Epithelial cell of proximal tubule (primary cell): ENCODE measurements at regions not wholly inside any gene's neighbourhood (a gene's known extent, or its start where the extent isn't known, plus 50 kb on each side); places are given as distances from the start of the nearest gene placed in this dataset.

Experiments
- DNase-seq: peaks from one replicate; pipeline ENCODE4 v3.0.0-alpha.2; 2011; ENCODE audit warnings: low read depth
- H3K4me3 ChIP-seq: 2 replicates; pipeline ENCODE4 v1.5.1; 2011; ENCODE audit warnings: low read depth, mild to moderate bottlenecking, low read length
- TF ChIP-seq, protein P1 (sequence below): conservative IDR thresholded peaks from 2 replicates; pipeline ENCODE4 v1.5.1; 2012; ENCODE audit warnings: low read depth, mild to moderate bottlenecking, low read length

DNA sequence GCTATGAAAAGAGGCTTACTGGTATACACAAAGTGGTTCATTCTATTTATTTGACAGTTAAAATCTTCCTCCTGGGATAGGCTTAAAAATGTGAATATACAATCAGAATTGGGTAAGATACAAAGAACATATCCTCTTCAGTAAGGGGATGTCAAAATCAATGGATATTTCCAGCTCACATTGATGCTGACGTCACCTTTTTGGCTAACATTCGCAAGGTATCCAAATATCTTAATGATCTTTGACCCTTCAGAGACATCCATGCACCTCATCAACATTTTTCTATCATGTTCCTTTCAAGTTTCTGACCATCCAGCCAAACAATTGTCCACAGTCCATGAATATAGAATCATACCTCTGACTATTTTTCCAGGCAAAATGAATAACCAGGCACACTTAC, 697.3 kb downstream of the NR2F2 start:
- no peak overlapping the region for H3K4me3 ChIP-seq
- TF ChIP-seq, protein P1, sequence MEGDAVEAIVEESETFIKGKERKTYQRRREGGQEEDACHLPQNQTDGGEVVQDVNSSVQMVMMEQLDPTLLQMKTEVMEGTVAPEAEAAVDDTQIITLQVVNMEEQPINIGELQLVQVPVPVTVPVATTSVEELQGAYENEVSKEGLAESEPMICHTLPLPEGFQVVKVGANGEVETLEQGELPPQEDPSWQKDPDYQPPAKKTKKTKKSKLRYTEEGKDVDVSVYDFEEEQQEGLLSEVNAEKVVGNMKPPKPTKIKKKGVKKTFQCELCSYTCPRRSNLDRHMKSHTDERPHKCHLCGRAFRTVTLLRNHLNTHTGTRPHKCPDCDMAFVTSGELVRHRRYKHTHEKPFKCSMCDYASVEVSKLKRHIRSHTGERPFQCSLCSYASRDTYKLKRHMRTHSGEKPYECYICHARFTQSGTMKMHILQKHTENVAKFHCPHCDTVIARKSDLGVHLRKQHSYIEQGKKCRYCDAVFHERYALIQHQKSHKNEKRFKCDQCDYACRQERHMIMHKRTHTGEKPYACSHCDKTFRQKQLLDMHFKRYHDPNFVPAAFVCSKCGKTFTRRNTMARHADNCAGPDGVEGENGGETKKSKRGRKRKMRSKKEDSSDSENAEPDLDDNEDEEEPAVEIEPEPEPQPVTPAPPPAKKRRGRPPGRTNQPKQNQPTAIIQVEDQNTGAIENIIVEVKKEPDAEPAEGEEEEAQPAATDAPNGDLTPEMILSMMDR = no peak
- DNase-seq = no peak

DNA sequence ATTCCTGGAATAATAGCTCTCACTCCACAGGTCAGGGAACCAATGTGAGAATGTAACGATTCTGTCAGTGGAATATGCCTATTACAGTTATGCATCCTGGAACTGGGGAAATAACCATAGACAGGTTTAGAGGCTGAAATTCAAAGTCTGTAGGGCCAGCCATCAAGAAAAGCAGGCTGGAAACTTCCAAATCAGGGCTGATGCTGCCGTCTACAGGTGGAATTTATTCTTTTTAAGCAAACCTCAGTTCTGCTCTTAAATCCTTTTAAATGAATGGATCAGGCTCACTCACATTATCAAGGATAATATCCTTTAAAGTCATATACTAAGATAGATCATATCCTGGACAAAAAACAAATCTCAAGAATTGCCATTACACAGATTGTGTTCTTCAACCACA, 699.8 kb downstream of the NR2F2 start:
- H3K4me3 ChIP-seq = no peak overlapping the region
- no peak for DNase-seq
- TF ChIP-seq, protein P1 = no peak

DNA sequence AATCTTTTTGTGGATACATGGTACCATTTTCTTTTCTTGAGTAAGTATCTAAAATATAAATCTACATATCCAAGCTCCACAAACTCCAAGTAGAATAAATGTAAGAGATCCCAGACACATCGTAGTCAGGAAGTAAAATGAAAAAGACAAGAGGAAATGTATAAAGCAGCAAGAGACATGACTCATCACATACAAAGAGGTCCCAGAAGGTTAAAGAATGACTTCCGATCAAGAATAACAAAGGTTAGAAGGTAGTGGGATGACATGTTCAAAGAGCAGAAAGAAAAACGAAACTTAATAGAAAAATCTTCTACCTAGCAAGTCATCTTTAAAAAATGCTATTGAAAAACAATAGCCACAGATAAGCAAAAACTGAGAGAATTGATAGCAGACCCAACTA, 705.8 kb downstream of the NR2F2 start:
- H3K4me3 ChIP-seq = no peak overlapping the region
- DNase-seq = no peak
- TF ChIP-seq, protein P1 = no peak

DNA sequence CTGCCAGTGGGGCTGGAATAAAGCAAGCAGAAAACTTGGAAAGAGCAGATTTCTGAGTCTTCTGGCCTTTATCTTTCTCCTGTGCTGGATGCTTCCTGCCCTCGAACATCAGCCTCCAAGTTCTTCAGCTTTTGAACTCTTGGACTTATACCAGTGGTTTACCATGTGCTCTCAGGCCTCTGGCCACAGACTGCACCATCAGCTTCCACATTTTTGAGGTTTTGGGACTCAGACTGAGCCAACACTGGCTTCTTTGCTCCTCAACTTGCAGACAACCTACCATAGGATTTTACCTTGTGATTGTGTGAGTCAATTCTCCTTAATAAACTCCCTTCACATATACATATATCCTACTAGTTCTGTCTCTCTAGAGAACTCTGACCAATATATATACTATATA, 706.6 kb downstream of the NR2F2 start:
- TF ChIP-seq, protein P1 = no peak
- H3K4me3 ChIP-seq = no peak overlapping the region
- no peak for DNase-seq

DNA sequence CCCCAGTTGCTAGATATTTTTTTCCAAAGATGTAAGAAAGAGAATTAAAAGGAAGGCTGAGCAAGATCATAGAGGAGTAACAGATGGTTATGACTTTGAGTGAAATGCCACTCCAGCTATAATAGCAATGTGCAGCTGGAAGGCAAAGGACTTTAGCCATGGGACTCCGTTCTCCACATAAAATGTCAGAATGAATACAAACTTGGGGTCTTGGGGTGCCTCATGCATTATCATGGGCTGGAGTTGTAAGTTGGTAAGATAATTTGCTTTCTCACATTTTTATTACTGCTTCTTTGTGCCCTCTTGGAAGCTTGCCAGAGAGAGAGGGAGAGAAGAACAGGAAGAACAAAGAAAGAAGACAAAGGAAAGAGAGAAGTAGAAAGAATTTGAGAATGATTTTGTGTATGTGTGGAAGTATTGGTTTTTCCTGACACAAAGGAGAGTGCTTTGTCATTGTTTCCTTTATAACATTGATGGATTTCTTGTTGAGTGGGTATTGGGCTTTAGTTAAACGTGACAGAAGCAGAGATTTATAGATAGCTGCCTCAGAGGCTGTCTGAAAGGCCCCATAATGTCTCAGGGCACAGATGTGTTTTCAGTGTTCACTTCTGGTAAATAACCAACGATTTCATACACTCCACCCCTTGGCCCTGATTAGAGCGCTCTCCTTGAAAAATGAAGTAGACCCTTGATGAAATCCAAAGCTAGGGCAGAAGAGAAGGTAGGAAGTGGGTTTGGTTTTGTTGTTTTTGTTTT, 715.3 kb downstream of the NR2F2 start:
- no peak overlapping the region for H3K4me3 ChIP-seq
- no peak for DNase-seq
- TF ChIP-seq, protein P1 = no peak

DNA sequence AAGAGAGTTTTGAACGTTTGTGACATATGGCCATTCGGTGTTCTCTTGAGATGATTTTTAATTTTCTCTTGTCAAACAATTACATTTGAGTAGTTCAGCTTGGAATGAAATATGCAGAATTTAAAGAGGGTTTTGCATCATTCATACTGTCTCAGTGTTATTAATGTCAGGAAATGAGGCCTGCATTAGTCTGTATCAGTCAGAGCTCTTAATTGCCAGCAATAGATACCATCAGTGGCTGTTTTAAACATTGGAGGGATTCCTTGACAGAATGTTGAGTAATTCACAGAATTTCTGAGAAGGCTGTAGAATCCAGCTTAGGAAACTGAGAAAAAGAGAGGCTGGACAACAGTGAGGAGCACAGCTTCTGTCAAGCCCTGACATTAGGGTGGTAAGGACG, 722.0 kb downstream of the NR2F2 start:
- H3K4me3 ChIP-seq = no peak overlapping the region
- TF ChIP-seq, protein P1 = no peak
- DNase-seq = no peak

DNA sequence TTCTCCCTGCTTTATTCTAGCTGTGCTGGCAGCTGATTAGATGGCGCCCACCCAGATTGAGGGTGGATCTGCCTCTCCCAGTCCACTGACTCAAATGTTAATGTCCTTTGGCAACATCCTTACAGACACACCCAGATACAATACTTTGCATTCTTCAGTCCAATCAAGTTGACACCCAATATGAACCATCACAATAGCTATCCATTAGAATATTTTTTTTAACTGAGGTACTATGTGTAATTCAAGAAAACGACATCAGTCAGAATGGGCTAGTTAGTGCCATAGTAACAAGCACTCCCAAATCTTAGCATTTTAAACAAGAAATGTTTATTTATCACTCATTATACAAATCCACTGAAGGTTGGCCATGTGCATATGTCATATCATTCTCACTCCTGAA, 723.1 kb downstream of the NR2F2 start:
- DNase-seq = no peak
- TF ChIP-seq, protein P1 = no peak
- H3K4me3 ChIP-seq = no peak overlapping the region
